Stimulated activated naive CD8-positive, alpha-beta T cell treated with anti-CD3 and anti-CD28 coated beads, Interleukin-15, amount 100 ng/mL, for 72 hours (primary cell): ENCODE measurements at regions not wholly inside any gene's neighbourhood (a gene's known extent, or its start where the extent isn't known, plus 50 kb on each side); places are given as distances from the start of the nearest gene placed in this dataset.
"Not testable (repeated sequence)": the region's sequence is repeated elsewhere in the genome, so short reads cannot be mapped to it uniquely, and the experiment has no call there.

ENCODE experiments used
- ATAC-seq: fragments of 150-1000 bp; cut with Tn5 transposase; 2 replicates; pipeline ENCODE4 v1.10.0; 2021; ENCODE audit warnings: mild to moderate bottlenecking, moderate library complexity
- DNase-seq, 2 donors: peaks; one replicate each; pipeline ENCODE4 v3.0.0; 2021 to 2022
- H3K27ac Mint-ChIP-seq, 2 donors: one replicate each; pipeline ENCODE4 v1.8.0; 2022; ENCODE audit warnings: mild to moderate bottlenecking in 2 of 2, mixed read lengths in 2 of 2, moderate library complexity in 2 of 2
- H3K27me3 Mint-ChIP-seq: one replicate; pipeline ENCODE4 v1.8.0; 2022; ENCODE audit warnings: mixed read lengths
- H3K4me1 Mint-ChIP-seq: one replicate; pipeline ENCODE4 v1.8.0; 2022; ENCODE audit warnings: mild to moderate bottlenecking, mixed read lengths
- H3K4me3 Mint-ChIP-seq, 2 donors: one replicate each; pipeline ENCODE4 v1.8.0; 2022; ENCODE audit warnings: mild to moderate bottlenecking in 2 of 2, mixed read lengths in 2 of 2, moderate library complexity in 1 of 2
- H3K9me3 Mint-ChIP-seq, 2 donors: one replicate each; pipeline ENCODE4 v1.8.0; 2022; ENCODE audit warnings: mixed read lengths in 2 of 2

GRCh38 chr5:92715946-92716520 is 865.0 kb downstream of the NR2F1-AS1 start:
- H3K27ac Mint-ChIP-seq, result no peak overlapping the region

GRCh38 chr5:92713826-92714225 is 867.2 kb downstream of the NR2F1-AS1 start:
- peaks cover 0 to 1% of the 10 kb centered on the region in 2 donors for H3K9me3 Mint-ChIP-seq
- DNase-seq (no peak), ATAC-seq (no peak)
- no peak overlapping the region for H3K4me3 Mint-ChIP-seq
- H3K27me3 Mint-ChIP-seq, result no peaks in the 10 kb centered on the region
- no peak overlapping the region for H3K27ac Mint-ChIP-seq
- no peaks in the 10 kb centered on the region for H3K4me1 Mint-ChIP-seq

More at GRCh38 chr5:92715946-92716520, 865.0 kb downstream of the NR2F1-AS1 start:
- Mint-ChIP-seq H3K27me3 (no peaks in the 10 kb centered on the region), H3K9me3 (no peaks in the 10 kb centered on the region), H3K4me3 (no peak overlapping the region), H3K4me1 (no peaks in the 10 kb centered on the region)
- no peak for DNase-seq
- no peak for ATAC-seq

GRCh38 chr5:92713335-92713743 is 867.7 kb downstream of the NR2F1-AS1 start:
- DNase-seq (no peak), ATAC-seq (no peak)
- H3K9me3 Mint-ChIP-seq, result peaks cover 0 to 5% of the 10 kb centered on the region in 2 donors
- no peaks in the 10 kb centered on the region for H3K27me3 Mint-ChIP-seq
- H3K4me1 Mint-ChIP-seq, result no peaks in the 10 kb centered on the region
- H3K27ac Mint-ChIP-seq, result no peak overlapping the region
- no peak overlapping the region for H3K4me3 Mint-ChIP-seq

GRCh38 chr5:92711956-92712355 is 869.1 kb downstream of the NR2F1-AS1 start:
- no peak overlapping the region for H3K4me3 Mint-ChIP-seq
- no peak overlapping the region for H3K27ac Mint-ChIP-seq
- H3K4me1 Mint-ChIP-seq, result no peaks in the 10 kb centered on the region
- ATAC-seq (no peak), DNase-seq (no peak)
- H3K9me3 Mint-ChIP-seq, result peaks cover 0 to 5% of the 10 kb centered on the region in 2 donors
- H3K27me3 Mint-ChIP-seq, result no peaks in the 10 kb centered on the region

- Mint-ChIP-seq H3K27me3 (no peaks in the 10 kb centered on the region), H3K9me3 (peaks cover 0 to 5% of the 10 kb centered on the region in 2 donors), H3K27ac (no peak overlapping the region), H3K4me1 (no peaks in the 10 kb centered on the region), H3K4me3 (no peak overlapping the region)
- ATAC-seq, result no peak
- DNase-seq, result no peak
Measured at GRCh38 chr5:92704590-92704989, 876.4 kb downstream of the NR2F1-AS1 start.

- Mint-ChIP-seq H3K4me1 (no peaks in the 10 kb centered on the region), H3K27me3 (no peaks in the 10 kb centered on the region), H3K27ac (no peak overlapping the region), H3K4me3 (no peak overlapping the region), H3K9me3 (peaks cover 0 to 5% of the 10 kb centered on the region in 2 donors)
- no peak for DNase-seq
- ATAC-seq, result no peak
Measured at GRCh38 chr5:92703976-92704375, 877.0 kb downstream of the NR2F1-AS1 start.

- Mint-ChIP-seq H3K27ac (no peak overlapping the region), H3K27me3 (no peaks in the 10 kb centered on the region), H3K4me1 (no peaks in the 10 kb centered on the region), H3K9me3 (peaks cover 0 to 6% of the 10 kb centered on the region in 2 donors), H3K4me3 (no peak overlapping the region)
- ATAC-seq (no peak), DNase-seq (no peak)
Measured at GRCh38 chr5:92695123-92696003, 885.7 kb downstream of the NR2F1-AS1 start.

- no peak for ATAC-seq
- DNase-seq, result no peak
- no peak overlapping the region for H3K27ac Mint-ChIP-seq
- H3K4me1 Mint-ChIP-seq, result no peaks in the 10 kb centered on the region
- peaks cover 3 to 6% of the 10 kb centered on the region in 2 donors for H3K9me3 Mint-ChIP-seq
- H3K27me3 Mint-ChIP-seq, result no peaks in the 10 kb centered on the region
- H3K4me3 Mint-ChIP-seq, result no peak overlapping the region
Measured at GRCh38 chr5:92694067-92694466, 887.0 kb downstream of the NR2F1-AS1 start.

GRCh38 chr5:92691955-92692354 is 889.1 kb downstream of the NR2F1-AS1 start:
- H3K27ac Mint-ChIP-seq, H3K27me3 Mint-ChIP-seq, ATAC-seq, H3K4me1 Mint-ChIP-seq, H3K4me3 Mint-ChIP-seq, H3K9me3 Mint-ChIP-seq, DNase-seq: not testable (repeated sequence)

- ATAC-seq (no peak), DNase-seq (no peak)
- H3K4me3 Mint-ChIP-seq, result no peak overlapping the region
Measured at GRCh38 chr5:92687821-92688722, 892.9 kb downstream of the NR2F1-AS1 start.

GRCh38 chr5:92678640-92679039 is 902.4 kb downstream of the NR2F1-AS1 start:
- no peaks in the 10 kb centered on the region for H3K9me3 Mint-ChIP-seq
- no peak overlapping the region for H3K4me3 Mint-ChIP-seq
- no peak for ATAC-seq
- H3K27me3 Mint-ChIP-seq, result no peaks in the 10 kb centered on the region
- no peaks in the 10 kb centered on the region for H3K4me1 Mint-ChIP-seq
- H3K27ac Mint-ChIP-seq, result no peak overlapping the region
- no peak for DNase-seq

More at GRCh38 chr5:92687821-92688722, 892.9 kb downstream of the NR2F1-AS1 start:
- H3K9me3 Mint-ChIP-seq, result peaks cover 3 to 6% of the 10 kb centered on the region in 2 donors
- H3K27me3 Mint-ChIP-seq, result no peaks in the 10 kb centered on the region
- no peaks in the 10 kb centered on the region for H3K4me1 Mint-ChIP-seq
- no peak overlapping the region for H3K27ac Mint-ChIP-seq

- Mint-ChIP-seq H3K4me3 (no peak overlapping the region), H3K27me3 (no peaks in the 10 kb centered on the region), H3K27ac (no peak overlapping the region), H3K4me1 (no peaks in the 10 kb centered on the region), H3K9me3 (no peaks in the 10 kb centered on the region)
- no peak for DNase-seq
- no peak for ATAC-seq
Measured at GRCh38 chr5:92676215-92677165, 904.5 kb downstream of the NR2F1-AS1 start.

- DNase-seq (no peak), ATAC-seq (no peak)
- Mint-ChIP-seq H3K27ac (no peak overlapping the region), H3K4me1 (no peaks in the 10 kb centered on the region), H3K9me3 (no peaks in the 10 kb centered on the region), H3K4me3 (no peak overlapping the region), H3K27me3 (no peaks in the 10 kb centered on the region)
Measured at GRCh38 chr5:92674321-92674720, 906.7 kb downstream of the NR2F1-AS1 start.

GRCh38 chr5:92665506-92665905 is 915.5 kb downstream of the NR2F1-AS1 start:
- Mint-ChIP-seq H3K4me3 (no peak overlapping the region), H3K27ac (no peak overlapping the region), H3K27me3 (no peaks in the 10 kb centered on the region), H3K4me1 (no peaks in the 10 kb centered on the region), H3K9me3 (peaks cover 7% of the 10 kb centered on the region in 2 donors)
- ATAC-seq, result no peak
- DNase-seq, result no peak

- H3K27me3 Mint-ChIP-seq, result no peaks in the 10 kb centered on the region
- no peak overlapping the region for H3K4me3 Mint-ChIP-seq
- H3K9me3 Mint-ChIP-seq, result peaks cover 0 to 11% of the 10 kb centered on the region in 2 donors
- ATAC-seq (no peak), DNase-seq (no peak)
- H3K27ac Mint-ChIP-seq, result no peak overlapping the region
- H3K4me1 Mint-ChIP-seq, result no peaks in the 10 kb centered on the region
Measured at GRCh38 chr5:92662741-92663140, 918.3 kb downstream of the NR2F1-AS1 start.
